ENCODE measurements at regions not wholly inside any gene's neighbourhood (a gene's known extent, or its start where the extent isn't known, plus 50 kb on each side); places are given as distances from the start of the nearest gene placed in this dataset.

- TF ChIP-seq CTCF (conservative IDR thresholded peaks at IDR 0.05 in 1 of 2, IDR thresholded peaks at IDR 0.05 in 1 of 2; ENCODE audit: extremely low read depth in 1 of 2, insufficient read depth in 1 of 2, low read depth in 1 of 2, low read length in 2 of 2) (no peak), EZH2 (IDR thresholded peaks at IDR 0.05; ENCODE audit: borderline replicate concordance, low read length) (no peak)
Observed at GRCh38 chr10:128915630-128916029, 551.4 kb upstream of the MGMT start.

Data from mammary epithelial cell (primary cell).